Neural cell (in vitro differentiated cells): ENCODE measurements at regions not wholly inside any gene's neighbourhood (a gene's known extent, or its start where the extent isn't known, plus 50 kb on each side); places are given as distances from the start of the nearest gene placed in this dataset.
"Not testable (repeated sequence)": the region's sequence is repeated elsewhere in the genome, so short reads cannot be mapped to it uniquely, and the experiment has no call there.

Experiments used
- H2AFZ ChIP-seq: fragments of 200-600, 300-800 bp; sonication (generic), shearing (Covaris generic); 2 replicates; pipeline ENCODE4 v1.6.0; 2014; ENCODE audit warnings: low read depth, mild to moderate bottlenecking, antibody characterized with exemption, low read length, moderate library complexity
- H3F3A ChIP-seq: fragments of 200-600 bp; shearing (Covaris generic); 2 replicates; pipeline ENCODE4 v1.6.1; 2016; ENCODE audit warnings: mild to moderate bottlenecking, moderate library complexity, mixed read lengths, antibody characterized with exemption, low read length; ENCODE audit not compliant: insufficient read depth, poor library complexity, severe bottlenecking
- H3K27ac ChIP-seq: fragments of 200-600, 300-800 bp; sonication (generic), shearing (Covaris generic); 2 replicates; pipeline ENCODE4 v1.5.1; 2014; ENCODE audit warnings: mild to moderate bottlenecking, low read length, moderate library complexity
- H3K27me3 ChIP-seq: fragments of 300-800, 200-600 bp; sonication (generic), shearing (Covaris generic); 2 replicates; pipeline ENCODE4 v1.6.0; 2014; ENCODE audit warnings: mild to moderate bottlenecking, low read depth, low read length, moderate library complexity; ENCODE audit not compliant: insufficient read depth
- H3K36me3 ChIP-seq: fragments of 300-800, 200-600 bp; sonication (generic), shearing (Covaris generic); 2 replicates; pipeline ENCODE4 v1.5.1; 2014; ENCODE audit warnings: mild to moderate bottlenecking, antibody characterized with exemption, low read length, moderate library complexity; ENCODE audit not compliant: insufficient read depth
- H3K4me2 ChIP-seq: fragments of 300-800, 200-600 bp; sonication (generic), shearing (Covaris generic); 2 replicates; pipeline ENCODE4 v1.6.0; 2014; ENCODE audit warnings: mild to moderate bottlenecking, low read length
- H3K4me3 ChIP-seq: fragments of 300-800, 200-600 bp; sonication (generic), shearing (Covaris generic); 2 replicates; pipeline ENCODE4 v1.5.1; 2014; ENCODE audit warnings: mild to moderate bottlenecking, low read length, moderate library complexity
- H3K79me2 ChIP-seq: fragments of 200-600 bp; shearing (Covaris generic); replicated peaks from 2 replicates; pipeline ENCODE4 v1.6.0; 2014; ENCODE audit warnings: mild to moderate bottlenecking, low read length, moderate library complexity; ENCODE audit not compliant: insufficient read depth
- H3K9ac ChIP-seq: fragments of 300-800, 200-600 bp; sonication (generic), shearing (Covaris generic); 2 replicates; pipeline ENCODE4 v1.6.1; 2016; ENCODE audit warnings: mild to moderate bottlenecking, low read length, mixed read lengths
- H3K9me2 ChIP-seq: fragments of 200-600 bp; shearing (Covaris generic); 2 replicates; pipeline ENCODE4 v1.6.1; 2016; ENCODE audit warnings: mild to moderate bottlenecking, low read length, mixed read lengths; ENCODE audit not compliant: insufficient read depth
- H3K9me3 ChIP-seq: fragments of 200-600, 300-800 bp; sonication (generic), shearing (Covaris generic); 2 replicates; pipeline ENCODE4 v1.6.1; 2016; ENCODE audit warnings: mild to moderate bottlenecking, mixed run types, low read length, moderate library complexity, mixed read lengths
- H4K20me1 ChIP-seq: fragments of 200-600 bp; shearing (Covaris generic); 2 replicates; pipeline ENCODE4 v1.6.1; 2016; ENCODE audit warnings: mild to moderate bottlenecking, mixed run types; ENCODE audit not compliant: insufficient read depth
- CTCF ChIP-seq: fragments of 450-650 bp; IDR thresholded peaks from 2 replicates; pipeline ENCODE4 v1.5.1; 2014; ENCODE audit warnings: antibody characterized with exemption, mild to moderate bottlenecking, moderate library complexity; ENCODE audit not compliant: poor library complexity, severe bottlenecking
- EP300 ChIP-seq: fragments of 450-650 bp; conservative IDR thresholded peaks from 2 replicates; pipeline ENCODE4 v1.6.1; 2014; ENCODE audit warnings: antibody characterized with exemption, mild to moderate bottlenecking, moderate library complexity; ENCODE audit not compliant: poor library complexity, severe bottlenecking
- EZH2 ChIP-seq: fragments of 200-600, 300-800 bp; shearing (Covaris generic), sonication (generic); IDR thresholded peaks from 2 replicates; pipeline ENCODE4 v1.6.1; 2014; ENCODE audit warnings: antibody characterized with exemption, low read length, borderline replicate concordance, mild to moderate bottlenecking; ENCODE audit not compliant: insufficient read depth, poor library complexity, severe bottlenecking
- MXI1 ChIP-seq: fragments of 450-650 bp; conservative IDR thresholded peaks from 2 replicates; pipeline ENCODE4 v1.6.1; 2014; ENCODE audit warnings: antibody characterized with exemption, mild to moderate bottlenecking; ENCODE audit not compliant: poor library complexity, severe bottlenecking
- POLR2AphosphoS5 ChIP-seq: IDR thresholded peaks from 2 replicates; pipeline ENCODE4 v1.6.1; 2012
- RAD21 ChIP-seq: fragments of 450-650 bp; conservative IDR thresholded peaks from 2 replicates; pipeline ENCODE4 v1.6.1; 2014; ENCODE audit warnings: antibody characterized with exemption, mild to moderate bottlenecking, moderate library complexity
- REST ChIP-seq: IDR thresholded peaks from 2 replicates; pipeline ENCODE4 v1.6.1; 2012; ENCODE audit warnings: borderline replicate concordance
- SMC3 ChIP-seq: fragments of 450-650 bp; conservative IDR thresholded peaks from 2 replicates; pipeline ENCODE4 v1.6.1; 2014; ENCODE audit warnings: antibody characterized with exemption, mild to moderate bottlenecking, moderate library complexity; ENCODE audit not compliant: poor library complexity
- TAF1 ChIP-seq: IDR thresholded peaks from 2 replicates; pipeline ENCODE4 v1.6.1; 2012; ENCODE audit warnings: low read depth

- H4K20me1 ChIP-seq = no peaks in the 10 kb centered on the region
- no peaks in the 10 kb centered on the region for H3K36me3 ChIP-seq
- no peaks in the 10 kb centered on the region for H3F3A ChIP-seq
- H2AFZ ChIP-seq = no peak overlapping the region
- no peaks in the 10 kb centered on the region for H3K9me3 ChIP-seq
- no peaks in the 10 kb centered on the region for H3K9me2 ChIP-seq
- no peak overlapping the region for H3K4me3 ChIP-seq
- TF ChIP-seq POLR2AphosphoS5 = no peak
- TF ChIP-seq SMC3 = no peak
- no peak for TF ChIP-seq TAF1
- TF ChIP-seq MXI1 = no peak
- no peak for TF ChIP-seq CTCF
- no peak for TF ChIP-seq REST
- no peak for TF ChIP-seq RAD21
- no peak for TF ChIP-seq EZH2
- no peak for TF ChIP-seq EP300
- no peaks in the 10 kb centered on the region for H3K27me3 ChIP-seq
- H3K4me2 ChIP-seq = no peak overlapping the region
- no peak overlapping the region for H3K27ac ChIP-seq
- H3K9ac ChIP-seq = no peak overlapping the region
- no peaks in the 10 kb centered on the region for H3K79me2 ChIP-seq
Measured at GRCh38 chr18:1311376-1311775, 406.7 kb downstream of the ADCYAP1 start.

GRCh38 chr18:1335345-1335744, 430.7 kb downstream of the ADCYAP1 start:
- H3K36me3 ChIP-seq, H3K27ac ChIP-seq, H4K20me1 ChIP-seq, H3K27me3 ChIP-seq, H3K9ac ChIP-seq, H3K4me2 ChIP-seq, H3F3A ChIP-seq, H3K4me3 ChIP-seq, H2AFZ ChIP-seq, H3K79me2 ChIP-seq, H3K9me2 ChIP-seq, H3K9me3 ChIP-seq: not testable (repeated sequence)

- Histone ChIP-seq H3K36me3 (no peaks in the 10 kb centered on the region), H3K9ac (no peak overlapping the region), H4K20me1 (no peaks in the 10 kb centered on the region), H3K4me3 (no peak overlapping the region), H2AFZ (no peak overlapping the region), H3K79me2 (no peaks in the 10 kb centered on the region), H3K9me3 (no peaks in the 10 kb centered on the region), H3K27ac (no peak overlapping the region), H3F3A (no peaks in the 10 kb centered on the region), H3K4me2 (no peak overlapping the region), H3K9me2 (no peaks in the 10 kb centered on the region), H3K27me3 (no peaks in the 10 kb centered on the region)
- TF ChIP-seq MXI1 (no peak), POLR2AphosphoS5 (no peak), EZH2 (no peak), SMC3 (no peak), TAF1 (no peak), EP300 (no peak), REST (no peak), RAD21 (no peak), CTCF (no peak)
Measured at GRCh38 chr18:1350931-1351450, 446.3 kb downstream of the ADCYAP1 start.
